ENCODE measurements at regions not wholly inside any gene's neighbourhood (a gene's known extent, or its start where the extent isn't known, plus 50 kb on each side); places are given as distances from the start of the nearest gene placed in this dataset.

- no peak for DNase-seq
- Histone ChIP-seq H3K36me3 (no peaks in the 10 kb centered on the region), H3K9me3 (no peaks in the 10 kb centered on the region; the same call in 1 of the 2 replicates), H3K27me3 (peaks cover 5% of the 10 kb centered on the region; the same call in 1 of the 2 replicates), H3K4me3 (ENCODE audit: low read depth, low read length) (no peak overlapping the region), H3K4me1 (no peaks in the 10 kb centered on the region; the same call in 1 of the 2 replicates)
- no peak for TF ChIP-seq CTCF (IDR thresholded peaks at IDR 0.05; ENCODE audit: low read depth, low read length)
Observed at GRCh38 chr4:145248971-145249370, 68.6 kb upstream of the OTUD4 start.

- Histone ChIP-seq H3K4me1 (no peaks in the 10 kb centered on the region; the same call in 1 of the 2 replicates), H3K36me3 (no peaks in the 10 kb centered on the region), H3K4me3 (ENCODE audit: low read depth, low read length) (no peak overlapping the region), H3K27me3 (peaks cover 5% of the 10 kb centered on the region; the same call in 1 of the 2 replicates), H3K9me3 (no peaks in the 10 kb centered on the region; the same call in 1 of the 2 replicates)
- no peak for DNase-seq
- no peak for TF ChIP-seq CTCF (IDR thresholded peaks at IDR 0.05; ENCODE audit: low read depth, low read length)
Observed at GRCh38 chr4:145248502-145248901, 68.1 kb upstream of the OTUD4 start.

- Histone ChIP-seq H3K9me3 (no peaks in the 10 kb centered on the region), H3K4me1 (no peaks in the 10 kb centered on the region), H3K36me3 (no peaks in the 10 kb centered on the region), H3K27me3 (no peaks in the 10 kb centered on the region), H3K4me3 (ENCODE audit: low read depth, low read length) (no peak overlapping the region)
- peak; percentile 94 for TF ChIP-seq CTCF (IDR thresholded peaks at IDR 0.05; ENCODE audit: low read depth, low read length)
- peak; percentile 74 for DNase-seq
Observed at GRCh38 chr4:145234091-145234706, 53.8 kb upstream of the OTUD4 start.

- Histone ChIP-seq H3K4me3 (ENCODE audit: low read depth, low read length) (no peak overlapping the region), H3K9me3 (no peaks in the 10 kb centered on the region), H3K4me1 (no peaks in the 10 kb centered on the region), H3K27me3 (no peaks in the 10 kb centered on the region), H3K36me3 (no peaks in the 10 kb centered on the region)
- no peak for TF ChIP-seq CTCF (IDR thresholded peaks at IDR 0.05; ENCODE audit: low read depth, low read length)
- DNase-seq = no peak
Observed at GRCh38 chr4:145231906-145232700, 51.7 kb upstream of the OTUD4 start.

GRCh38 chr4:145230726-145231125 is 50.3 kb upstream of the OTUD4 start:
- no peaks in the 10 kb centered on the region for H3K36me3 ChIP-seq
- H3K9me3 ChIP-seq = no peaks in the 10 kb centered on the region
- H3K27me3 ChIP-seq = no peaks in the 10 kb centered on the region
- H3K4me1 ChIP-seq = no peaks in the 10 kb centered on the region
- TF ChIP-seq CTCF (IDR thresholded peaks at IDR 0.05; ENCODE audit: low read depth, low read length) = no peak
- DNase-seq = no peak
- no peak overlapping the region for H3K4me3 ChIP-seq (ENCODE audit: low read depth, low read length)
